ENCODE measurements at regions not wholly inside any gene's neighbourhood (a gene's known extent, or its start where the extent isn't known, plus 50 kb on each side); places are given as distances from the start of the nearest gene placed in this dataset.

DNA sequence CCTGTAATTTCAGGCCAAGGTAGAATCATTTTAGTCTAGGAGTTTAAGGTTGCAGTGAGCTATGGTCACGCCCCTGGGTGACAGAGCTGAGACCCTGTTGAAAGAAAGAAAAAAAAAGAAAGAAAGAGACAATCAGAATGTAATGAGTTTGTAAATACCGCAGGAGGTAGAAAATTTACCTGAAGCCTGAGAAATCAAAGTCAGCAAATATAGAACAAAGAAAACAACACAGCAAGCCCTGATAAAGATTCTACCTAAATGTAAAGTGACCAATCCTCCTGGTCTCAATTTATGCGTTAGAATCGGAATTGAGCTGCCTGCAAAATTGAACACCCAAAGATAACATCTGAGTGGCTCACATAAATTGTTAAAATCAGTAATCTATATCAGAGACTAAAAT is 146.5 kb upstream of the ZNF184 start:
- TF ChIP-seq, protein P1, sequence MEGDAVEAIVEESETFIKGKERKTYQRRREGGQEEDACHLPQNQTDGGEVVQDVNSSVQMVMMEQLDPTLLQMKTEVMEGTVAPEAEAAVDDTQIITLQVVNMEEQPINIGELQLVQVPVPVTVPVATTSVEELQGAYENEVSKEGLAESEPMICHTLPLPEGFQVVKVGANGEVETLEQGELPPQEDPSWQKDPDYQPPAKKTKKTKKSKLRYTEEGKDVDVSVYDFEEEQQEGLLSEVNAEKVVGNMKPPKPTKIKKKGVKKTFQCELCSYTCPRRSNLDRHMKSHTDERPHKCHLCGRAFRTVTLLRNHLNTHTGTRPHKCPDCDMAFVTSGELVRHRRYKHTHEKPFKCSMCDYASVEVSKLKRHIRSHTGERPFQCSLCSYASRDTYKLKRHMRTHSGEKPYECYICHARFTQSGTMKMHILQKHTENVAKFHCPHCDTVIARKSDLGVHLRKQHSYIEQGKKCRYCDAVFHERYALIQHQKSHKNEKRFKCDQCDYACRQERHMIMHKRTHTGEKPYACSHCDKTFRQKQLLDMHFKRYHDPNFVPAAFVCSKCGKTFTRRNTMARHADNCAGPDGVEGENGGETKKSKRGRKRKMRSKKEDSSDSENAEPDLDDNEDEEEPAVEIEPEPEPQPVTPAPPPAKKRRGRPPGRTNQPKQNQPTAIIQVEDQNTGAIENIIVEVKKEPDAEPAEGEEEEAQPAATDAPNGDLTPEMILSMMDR (conservative IDR thresholded peaks at IDR 0.05; ENCODE audit: low read depth, low read length), result no peak
- TF ChIP-seq MAFK (IDR thresholded peaks at IDR 0.05; ENCODE audit: low read depth, low read length) (no peak), BHLHE40 (IDR thresholded peaks at IDR 0.05; ENCODE audit: low read depth, low read length) (no peak), RAD21 (IDR thresholded peaks at IDR 0.05; ENCODE audit: low read length) (no peak), FOS (IDR thresholded peaks at IDR 0.05; ENCODE audit: low read depth, low read length) (no peak), SMC3 (IDR thresholded peaks at IDR 0.05; ENCODE audit: low read depth, low read length) (no peak), POLR2A (IDR thresholded peaks at IDR 0.05; ENCODE audit: low read depth, low read length) (no peak), MXI1 (IDR thresholded peaks at IDR 0.05; ENCODE audit: borderline replicate concordance, low read depth, low read length) (no peak), CHD1 (IDR thresholded peaks at IDR 0.05; ENCODE audit: low read depth, low read length) (no peak), MAZ (IDR thresholded peaks at IDR 0.05; ENCODE audit: borderline replicate concordance, low read depth, low read length) (no peak)
- TF ChIP-seq, protein P2, sequence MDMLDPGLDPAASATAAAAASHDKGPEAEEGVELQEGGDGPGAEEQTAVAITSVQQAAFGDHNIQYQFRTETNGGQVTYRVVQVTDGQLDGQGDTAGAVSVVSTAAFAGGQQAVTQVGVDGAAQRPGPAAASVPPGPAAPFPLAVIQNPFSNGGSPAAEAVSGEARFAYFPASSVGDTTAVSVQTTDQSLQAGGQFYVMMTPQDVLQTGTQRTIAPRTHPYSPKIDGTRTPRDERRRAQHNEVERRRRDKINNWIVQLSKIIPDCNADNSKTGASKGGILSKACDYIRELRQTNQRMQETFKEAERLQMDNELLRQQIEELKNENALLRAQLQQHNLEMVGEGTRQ (IDR thresholded peaks at IDR 0.05; ENCODE audit: low read depth, low read length), result no peak

All from IMR-90 (cell line).